DOHH2 (cell line): ENCODE measurements at regions not wholly inside any gene's neighbourhood (a gene's known extent, or its start where the extent isn't known, plus 50 kb on each side); places are given as distances from the start of the nearest gene placed in this dataset.

Experiments used
- H3F3A ChIP-seq: fragments of 200-600 bp; sonication (generic), shearing (Covaris generic); 2 replicates; pipeline ENCODE4 v1.6.0; 2016; ENCODE audit warnings: antibody characterized with exemption, mild to moderate bottlenecking; ENCODE audit not compliant: control insufficient read depth, insufficient read depth
- H3K27ac ChIP-seq: fragments of 200-600 bp; sonication (generic); 2 replicates; pipeline ENCODE4 v1.5.1; 2014; ENCODE audit warnings: low read depth, mild to moderate bottlenecking, low read length, moderate library complexity
- H3K27me3 ChIP-seq: fragments of 200-600 bp; sonication (generic); 2 replicates; pipeline ENCODE4 v1.6.1; 2014; ENCODE audit warnings: mild to moderate bottlenecking, low read length, mixed read lengths; ENCODE audit not compliant: control insufficient read depth
- H3K36me3 ChIP-seq: fragments of 200-600 bp; sonication (generic); 2 replicates; pipeline ENCODE4 v1.6.1; 2014; ENCODE audit warnings: mild to moderate bottlenecking, low read length, moderate library complexity, mixed read lengths; ENCODE audit not compliant: control insufficient read depth
- H3K4me1 ChIP-seq: fragments of 200-600 bp; sonication (generic); 2 replicates; pipeline ENCODE4 v1.6.1; 2014; ENCODE audit warnings: mild to moderate bottlenecking, low read length, mixed read lengths; ENCODE audit not compliant: control insufficient read depth
- H3K4me2 ChIP-seq: fragments of 200-600 bp; sonication (generic); 2 replicates; pipeline ENCODE4 v1.6.0; 2014; ENCODE audit warnings: mild to moderate bottlenecking, low read length, moderate library complexity
- H3K4me3 ChIP-seq: fragments of 200-600 bp; sonication (generic); 2 replicates; pipeline ENCODE4 v1.5.1; 2014; ENCODE audit warnings: mild to moderate bottlenecking, low read length, mixed read lengths
- H3K79me2 ChIP-seq: fragments of 200-600 bp; sonication (generic); 2 replicates; pipeline ENCODE4 v1.6.1; 2014; ENCODE audit warnings: mild to moderate bottlenecking, low read length, mixed read lengths; ENCODE audit not compliant: control insufficient read depth
- H3K9me2 ChIP-seq: fragments of 200-600 bp; sonication (generic); replicated peaks from 2 replicates; pipeline ENCODE4 v1.6.1; 2014; ENCODE audit warnings: mild to moderate bottlenecking, low read length, mixed read lengths; ENCODE audit not compliant: control insufficient read depth
- H3K9me3 ChIP-seq: fragments of 200-600 bp; sonication (generic); 2 replicates; pipeline ENCODE4 v1.6.1; 2014; ENCODE audit warnings: antibody characterized with exemption, low read length, mixed read lengths; ENCODE audit not compliant: control insufficient read depth, insufficient read depth
- H4K20me1 ChIP-seq: fragments of 200-600 bp; sonication (generic); 2 replicates; pipeline ENCODE4 v1.6.0; 2014; ENCODE audit warnings: low read depth, mild to moderate bottlenecking, antibody characterized with exemption, low read length, moderate library complexity; ENCODE audit not compliant: control insufficient read depth, insufficient read depth
- EZH2phosphoT487 ChIP-seq: fragments of 200-600 bp; sonication (generic); IDR thresholded peaks from 2 replicates; pipeline ENCODE4 v1.6.1; 2017; ENCODE audit warnings: borderline replicate concordance, mild to moderate bottlenecking, antibody characterized with exemption, low read length, moderate library complexity, mixed read lengths
- TF ChIP-seq, protein P1 (sequence below): fragments of 200-600 bp; sonication (generic); IDR thresholded peaks from one replicate; pipeline ENCODE4 v1.5.1; 2014; ENCODE audit warnings: antibody characterized with exemption, mild to moderate bottlenecking, low read depth, low read length; ENCODE audit not compliant: poor library complexity, severe bottlenecking

DNA sequence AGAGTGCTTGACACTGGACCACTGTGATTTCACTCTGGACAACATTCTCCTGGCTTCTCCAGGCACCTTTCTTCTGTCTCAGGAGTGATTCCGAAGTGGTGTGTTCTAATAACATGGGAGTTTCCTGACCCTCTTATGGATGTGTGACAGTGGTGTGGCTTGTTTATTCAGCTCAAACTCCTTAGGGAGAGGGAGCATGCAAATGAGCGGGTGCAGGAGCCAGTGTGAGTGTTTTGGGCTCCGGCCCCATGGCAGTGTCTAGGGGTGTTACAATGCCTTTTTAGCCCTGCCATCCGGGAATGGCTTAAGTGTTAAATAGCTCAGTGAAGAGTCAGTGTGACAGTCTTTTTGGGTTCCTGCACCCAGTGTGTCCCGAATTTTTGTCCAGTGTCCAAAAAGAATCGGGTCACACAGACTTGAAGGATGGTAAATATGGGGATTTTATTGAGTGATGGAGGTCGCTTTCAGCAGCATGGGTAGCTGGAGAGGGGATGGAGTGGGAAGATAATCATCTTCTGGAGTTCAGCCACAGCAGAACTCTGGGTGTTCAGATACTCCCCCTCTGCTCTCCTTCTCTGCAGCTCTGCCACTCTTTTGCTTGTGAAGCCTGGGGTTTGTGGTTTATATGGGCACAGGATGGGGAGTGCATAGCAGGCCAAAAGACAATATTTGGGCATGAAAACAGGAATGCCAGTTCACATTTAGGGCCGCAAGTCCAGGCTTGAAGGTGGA is 928.9 kb upstream of the CITED2 start:
- TF ChIP-seq EZH2phosphoT487, result no peak
- TF ChIP-seq, protein P1, sequence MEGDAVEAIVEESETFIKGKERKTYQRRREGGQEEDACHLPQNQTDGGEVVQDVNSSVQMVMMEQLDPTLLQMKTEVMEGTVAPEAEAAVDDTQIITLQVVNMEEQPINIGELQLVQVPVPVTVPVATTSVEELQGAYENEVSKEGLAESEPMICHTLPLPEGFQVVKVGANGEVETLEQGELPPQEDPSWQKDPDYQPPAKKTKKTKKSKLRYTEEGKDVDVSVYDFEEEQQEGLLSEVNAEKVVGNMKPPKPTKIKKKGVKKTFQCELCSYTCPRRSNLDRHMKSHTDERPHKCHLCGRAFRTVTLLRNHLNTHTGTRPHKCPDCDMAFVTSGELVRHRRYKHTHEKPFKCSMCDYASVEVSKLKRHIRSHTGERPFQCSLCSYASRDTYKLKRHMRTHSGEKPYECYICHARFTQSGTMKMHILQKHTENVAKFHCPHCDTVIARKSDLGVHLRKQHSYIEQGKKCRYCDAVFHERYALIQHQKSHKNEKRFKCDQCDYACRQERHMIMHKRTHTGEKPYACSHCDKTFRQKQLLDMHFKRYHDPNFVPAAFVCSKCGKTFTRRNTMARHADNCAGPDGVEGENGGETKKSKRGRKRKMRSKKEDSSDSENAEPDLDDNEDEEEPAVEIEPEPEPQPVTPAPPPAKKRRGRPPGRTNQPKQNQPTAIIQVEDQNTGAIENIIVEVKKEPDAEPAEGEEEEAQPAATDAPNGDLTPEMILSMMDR, result no peak
- Histone ChIP-seq H3K4me3 (no peak overlapping the region), H3F3A (no peaks in the 10 kb centered on the region), H3K9me2 (no peaks in the 10 kb centered on the region), H4K20me1 (no peaks in the 10 kb centered on the region), H3K9me3 (no peaks in the 10 kb centered on the region), H3K79me2 (no peaks in the 10 kb centered on the region), H3K27me3 (no peaks in the 10 kb centered on the region), H3K36me3 (no peaks in the 10 kb centered on the region), H3K27ac (no peak overlapping the region), H3K4me1 (no peaks in the 10 kb centered on the region), H3K4me2 (no peak overlapping the region)

DNA sequence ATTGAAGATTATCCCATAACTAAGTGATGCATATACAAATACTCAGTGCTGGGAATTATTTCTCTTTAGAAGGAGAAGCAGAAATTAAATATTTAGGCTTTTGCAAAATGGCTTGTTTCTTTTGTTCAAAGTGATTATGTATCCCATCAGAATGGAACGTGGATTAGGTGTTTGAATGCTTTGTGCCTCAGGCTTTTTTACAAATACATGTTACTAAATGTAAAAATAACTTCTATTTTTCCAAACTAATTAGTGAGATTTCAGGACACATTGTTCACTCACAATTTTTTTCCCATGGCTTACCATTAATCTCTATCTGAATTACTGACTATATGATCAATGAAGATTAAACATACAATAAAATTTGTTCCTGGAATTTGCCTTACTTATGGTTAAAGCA is 925.9 kb upstream of the CITED2 start:
- Histone ChIP-seq H3K4me2 (no peak overlapping the region), H3K4me3 (no peak overlapping the region), H4K20me1 (no peaks in the 10 kb centered on the region), H3K9me2 (no peaks in the 10 kb centered on the region), H3K4me1 (no peaks in the 10 kb centered on the region), H3K79me2 (no peaks in the 10 kb centered on the region), H3F3A (no peaks in the 10 kb centered on the region), H3K27ac (no peak overlapping the region), H3K9me3 (no peaks in the 10 kb centered on the region), H3K27me3 (no peaks in the 10 kb centered on the region), H3K36me3 (no peaks in the 10 kb centered on the region)
- TF ChIP-seq, protein P1, result no peak
- TF ChIP-seq EZH2phosphoT487, result no peak

DNA sequence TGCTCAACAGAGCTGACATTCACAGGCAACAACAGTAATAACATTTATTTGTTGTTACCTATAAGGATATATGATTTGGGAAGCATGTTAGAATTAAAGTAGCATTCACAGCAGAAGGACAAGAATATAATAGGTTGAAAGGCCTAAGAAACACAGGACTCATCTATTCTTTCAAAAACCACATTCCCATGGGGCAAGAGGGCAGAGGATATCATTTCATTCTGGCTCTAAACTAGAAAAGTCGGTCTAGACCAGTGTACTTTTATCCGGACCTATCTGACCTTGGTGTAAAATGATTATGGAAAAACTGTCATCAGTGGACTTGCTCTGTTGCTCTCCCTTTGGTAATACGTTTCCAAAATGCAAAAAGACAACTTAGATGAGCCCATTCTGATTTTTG is 914.7 kb upstream of the CITED2 start:
- H3K4me2 ChIP-seq, result no peak overlapping the region
- no peaks in the 10 kb centered on the region for H3K27me3 ChIP-seq
- no peaks in the 10 kb centered on the region for H3F3A ChIP-seq
- TF ChIP-seq, protein P1, result no peak
- no peak for TF ChIP-seq EZH2phosphoT487
- no peaks in the 10 kb centered on the region for H3K36me3 ChIP-seq
- H3K9me2 ChIP-seq, result no peaks in the 10 kb centered on the region
- no peaks in the 10 kb centered on the region for H3K79me2 ChIP-seq
- no peaks in the 10 kb centered on the region for H3K4me1 ChIP-seq
- no peaks in the 10 kb centered on the region for H3K9me3 ChIP-seq
- no peak overlapping the region for H3K27ac ChIP-seq
- H3K4me3 ChIP-seq, result no peak overlapping the region
- H4K20me1 ChIP-seq, result no peaks in the 10 kb centered on the region
